B cell (primary cell): ENCODE measurements at regions not wholly inside any gene's neighbourhood (a gene's known extent, or its start where the extent isn't known, plus 50 kb on each side); places are given as distances from the start of the nearest gene placed in this dataset.
"Not testable (repeated sequence)": the region's sequence is repeated elsewhere in the genome, so short reads cannot be mapped to it uniquely, and the experiment has no call there.

Experiments
- CTCF ChIP-seq: fragments of 200-600 bp; IDR thresholded peaks from one replicate; pipeline ENCODE4 v1.8.0; 2022; ENCODE audit warnings: antibody characterized with exemption, mild to moderate bottlenecking
- EZH2 ChIP-seq: IDR thresholded peaks from 2 replicates; pipeline ENCODE4 v1.6.1; 2012; ENCODE audit warnings: borderline replicate concordance, low read depth, mild to moderate bottlenecking, moderate library complexity, low read length; ENCODE audit not compliant: insufficient read depth, poor library complexity, severe bottlenecking

GRCh38 chr2:89160306-89160705 lies 468.8 kb downstream of the RPIA start:
- TF ChIP-seq CTCF, EZH2: not testable (repeated sequence)
